ENCODE measurements at regions not wholly inside any gene's neighbourhood (a gene's known extent, or its start where the extent isn't known, plus 50 kb on each side); places are given as distances from the start of the nearest gene placed in this dataset.

DNA sequence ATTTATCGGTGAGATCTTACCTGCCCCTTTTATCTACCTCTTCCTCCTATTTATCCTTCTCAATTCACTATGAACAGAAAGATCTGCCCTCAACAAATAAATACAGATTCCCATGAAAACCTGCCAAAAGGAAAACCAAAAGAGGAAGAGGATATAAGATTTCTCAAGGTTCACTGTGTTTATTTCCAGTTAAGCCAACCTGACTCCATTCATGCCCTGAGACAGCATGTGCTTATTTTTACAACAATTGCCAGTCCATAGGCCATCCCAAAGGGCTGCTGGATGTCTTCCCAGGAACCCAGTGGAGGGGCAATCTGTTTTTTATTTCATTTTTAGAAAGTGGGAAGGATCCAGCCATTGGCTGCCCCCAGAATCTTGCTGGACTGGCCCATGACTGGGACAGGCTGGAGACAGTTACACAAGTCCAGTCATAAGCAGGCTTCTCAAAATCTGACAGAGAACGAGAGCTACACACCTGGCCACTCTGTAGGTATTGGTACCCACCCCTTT is 209.1 kb downstream of the IRS2 start:
- no peaks in the 10 kb centered on the region for H3K4me1 ChIP-seq

DNA sequence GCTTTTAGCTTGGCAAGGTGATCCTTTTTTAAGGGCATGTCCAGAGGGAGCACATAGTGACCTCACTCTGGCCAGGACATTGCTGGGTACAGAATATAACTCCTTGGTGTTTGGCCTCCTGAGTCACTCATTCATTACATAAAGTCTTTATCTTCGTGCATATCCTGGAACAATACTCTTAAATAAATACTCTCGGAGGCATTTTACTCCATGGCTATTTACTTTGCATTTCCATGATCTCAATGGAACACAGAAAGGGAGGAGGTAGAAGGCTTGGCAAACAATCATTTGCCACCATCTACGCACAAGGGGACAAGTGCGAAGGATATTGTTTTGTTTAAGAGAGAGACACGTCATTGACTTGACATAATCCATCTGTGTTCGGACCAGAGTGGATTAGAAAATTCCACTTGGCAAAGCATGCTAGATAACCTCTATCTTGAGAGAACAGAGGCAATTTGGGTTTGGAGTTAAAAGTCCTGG is 210.0 kb downstream of the IRS2 start:
- intact Hi-C loops (cut with DNase I; ENCODE audit: low total_unique reads): no loop called here
- H3K9me3 ChIP-seq: no peaks in the 10 kb centered on the region
- no peak overlapping the region for H3K27ac ChIP-seq
- H3K36me3 ChIP-seq: no peaks in the 10 kb centered on the region
- DNase-seq: no peak
- H3K4me3 ChIP-seq: no peak overlapping the region
- TF ChIP-seq, protein P1, sequence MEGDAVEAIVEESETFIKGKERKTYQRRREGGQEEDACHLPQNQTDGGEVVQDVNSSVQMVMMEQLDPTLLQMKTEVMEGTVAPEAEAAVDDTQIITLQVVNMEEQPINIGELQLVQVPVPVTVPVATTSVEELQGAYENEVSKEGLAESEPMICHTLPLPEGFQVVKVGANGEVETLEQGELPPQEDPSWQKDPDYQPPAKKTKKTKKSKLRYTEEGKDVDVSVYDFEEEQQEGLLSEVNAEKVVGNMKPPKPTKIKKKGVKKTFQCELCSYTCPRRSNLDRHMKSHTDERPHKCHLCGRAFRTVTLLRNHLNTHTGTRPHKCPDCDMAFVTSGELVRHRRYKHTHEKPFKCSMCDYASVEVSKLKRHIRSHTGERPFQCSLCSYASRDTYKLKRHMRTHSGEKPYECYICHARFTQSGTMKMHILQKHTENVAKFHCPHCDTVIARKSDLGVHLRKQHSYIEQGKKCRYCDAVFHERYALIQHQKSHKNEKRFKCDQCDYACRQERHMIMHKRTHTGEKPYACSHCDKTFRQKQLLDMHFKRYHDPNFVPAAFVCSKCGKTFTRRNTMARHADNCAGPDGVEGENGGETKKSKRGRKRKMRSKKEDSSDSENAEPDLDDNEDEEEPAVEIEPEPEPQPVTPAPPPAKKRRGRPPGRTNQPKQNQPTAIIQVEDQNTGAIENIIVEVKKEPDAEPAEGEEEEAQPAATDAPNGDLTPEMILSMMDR (IDR thresholded peaks at IDR 0.05): no peak
- TF ChIP-seq POLR2A (IDR thresholded peaks at IDR 0.05): no peak
- H3K4me1 ChIP-seq: no peaks in the 10 kb centered on the region
- H3K27me3 ChIP-seq: no peaks in the 10 kb centered on the region

More for the DNA sequence above, 209.1 kb downstream of the IRS2 start:
- Histone ChIP-seq H3K4me3 (no peak overlapping the region), H3K27me3 (no peaks in the 10 kb centered on the region), H3K9me3 (no peaks in the 10 kb centered on the region), H3K36me3 (no peaks in the 10 kb centered on the region), H3K27ac (no peak overlapping the region)
- TF ChIP-seq, protein P1 (IDR thresholded peaks at IDR 0.05): no peak
- TF ChIP-seq POLR2A (IDR thresholded peaks at IDR 0.05): no peak
- DNase-seq: no peak
- intact Hi-C loops (cut with DNase I; ENCODE audit: low total_unique reads): no loop called here

DNA sequence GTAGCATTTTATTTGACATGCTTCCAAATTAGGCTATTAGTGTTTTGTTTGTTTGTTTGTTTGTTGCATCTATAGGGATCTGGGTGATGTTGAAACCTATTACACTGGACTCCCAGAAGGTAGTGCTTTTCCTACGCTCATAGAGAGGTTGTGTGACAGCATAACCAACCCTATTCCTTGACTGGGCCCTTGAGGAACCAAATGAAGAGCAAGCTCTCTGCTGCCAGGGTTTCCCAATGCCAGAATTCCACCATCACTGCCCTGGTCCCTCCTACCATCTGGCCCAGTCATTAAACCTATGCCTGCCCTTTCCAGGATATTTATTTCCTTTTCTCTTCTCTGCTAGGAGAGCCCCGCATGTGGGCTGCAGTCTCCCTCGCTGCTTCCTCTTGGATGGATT is 210.6 kb downstream of the IRS2 start:
- intact Hi-C loops (cut with DNase I; ENCODE audit: low total_unique reads): no loop called here
- no peak for DNase-seq
- Histone ChIP-seq H3K9me3 (no peaks in the 10 kb centered on the region), H3K27ac (no peak overlapping the region), H3K27me3 (no peaks in the 10 kb centered on the region), H3K4me3 (no peak overlapping the region), H3K36me3 (no peaks in the 10 kb centered on the region), H3K4me1 (no peaks in the 10 kb centered on the region)
- TF ChIP-seq, protein P1 (IDR thresholded peaks at IDR 0.05): no peak
- no peak for TF ChIP-seq POLR2A (IDR thresholded peaks at IDR 0.05)

DNA sequence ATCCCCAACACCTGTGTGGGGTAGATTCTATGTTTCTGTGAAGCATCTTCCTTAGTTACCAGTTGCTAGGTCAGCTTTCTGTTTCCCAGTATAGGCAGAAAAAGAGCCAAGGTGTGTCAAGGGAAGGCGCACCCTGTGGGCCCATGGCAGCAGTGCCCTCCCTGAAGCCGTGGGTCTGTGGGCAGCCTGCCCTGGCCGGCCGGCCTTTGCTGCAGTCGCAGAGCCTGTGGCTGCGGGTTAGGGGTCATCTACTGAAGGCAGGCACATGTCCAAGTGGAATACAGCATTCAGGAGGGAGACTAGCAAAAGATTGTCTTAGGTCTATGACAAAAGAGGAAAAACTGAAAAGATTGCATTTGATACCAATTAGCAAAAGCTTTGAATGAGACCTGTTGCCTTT is 214.0 kb downstream of the IRS2 start:
- H3K9me3 ChIP-seq: no peaks in the 10 kb centered on the region
- H3K4me3 ChIP-seq: no peak overlapping the region
- TF ChIP-seq, protein P1 (IDR thresholded peaks at IDR 0.05): no peak
- TF ChIP-seq POLR2A (IDR thresholded peaks at IDR 0.05): no peak
- no peaks in the 10 kb centered on the region for H3K4me1 ChIP-seq
- no peak overlapping the region for H3K27ac ChIP-seq
- H3K36me3 ChIP-seq: no peaks in the 10 kb centered on the region
- no peak for DNase-seq
- intact Hi-C loops (cut with DNase I; ENCODE audit: low total_unique reads): no loop called here
- no peaks in the 10 kb centered on the region for H3K27me3 ChIP-seq

DNA sequence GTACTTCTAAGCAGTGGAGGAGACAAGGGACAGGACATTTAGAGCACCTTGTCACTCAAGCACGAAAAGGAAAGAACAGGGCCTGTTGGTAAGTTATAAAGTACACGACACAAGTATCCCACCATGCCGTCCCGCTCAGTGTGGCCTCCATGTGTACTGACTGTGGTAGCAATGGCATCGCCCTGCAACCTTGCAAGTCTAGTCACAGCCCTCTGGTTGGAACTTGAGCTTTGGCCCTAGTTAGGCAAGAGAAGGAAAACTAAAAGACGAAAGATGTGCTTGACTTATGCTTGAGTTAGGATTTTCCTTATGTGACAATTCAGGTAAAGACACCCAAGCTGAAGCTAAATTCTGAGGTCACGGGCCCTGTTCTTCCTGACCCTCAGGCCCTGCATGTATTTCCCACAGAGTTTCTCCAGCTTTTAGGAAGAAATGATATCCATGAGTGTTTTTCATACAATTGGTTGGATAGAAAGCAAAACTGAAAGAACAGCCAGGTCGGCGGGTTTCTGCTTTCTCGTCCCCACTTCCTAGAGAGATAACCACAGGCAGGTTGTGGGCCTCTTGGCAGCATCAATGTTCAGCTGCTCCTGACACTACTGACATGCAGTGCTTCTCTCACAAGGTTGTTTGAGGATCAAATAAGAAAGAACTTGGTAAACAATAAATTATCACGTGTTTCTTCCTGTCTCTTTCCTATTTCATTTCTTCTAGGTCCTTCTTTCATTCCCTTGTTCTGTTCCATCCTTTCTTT is 216.2 kb downstream of the IRS2 start:
- Histone ChIP-seq H3K9me3 (no peaks in the 10 kb centered on the region), H3K27ac (no peak overlapping the region), H3K4me1 (no peaks in the 10 kb centered on the region), H3K36me3 (no peaks in the 10 kb centered on the region), H3K4me3 (no peak overlapping the region), H3K27me3 (no peaks in the 10 kb centered on the region)
- no peak for DNase-seq
- intact Hi-C loops (cut with DNase I; ENCODE audit: low total_unique reads): no loop called here
- TF ChIP-seq, protein P1 (IDR thresholded peaks at IDR 0.05): no peak
- TF ChIP-seq POLR2A (IDR thresholded peaks at IDR 0.05): no peak
